K562 (cell line): ENCODE measurements at regions not wholly inside any gene's neighbourhood (a gene's known extent, or its start where the extent isn't known, plus 50 kb on each side); places are given as distances from the start of the nearest gene placed in this dataset.
"Not testable (repeated sequence)": the region's sequence is repeated elsewhere in the genome, so short reads cannot be mapped to it uniquely, and the experiment has no call there.

Source experiments
- KAT2B ChIP-seq: IDR thresholded peaks from one replicate; pipeline ENCODE4 v1.6.1; 2012; ENCODE audit warnings: low read depth, mild to moderate bottlenecking, control low read depth, inconsistent platforms, low read length, moderate library complexity
- MAFG ChIP-seq: fragments of 450-650 bp; conservative IDR thresholded peaks from 2 replicates; pipeline ENCODE4 v1.6.1; 2016; ENCODE audit warnings: missing genetic modification characterization, missing compliant biosample characterization
- PML ChIP-seq: IDR thresholded peaks from 2 replicates; pipeline ENCODE4 v1.6.1; 2012; ENCODE audit warnings: low read length, inconsistent platforms
- POLR2A ChIP-seq: fragments of 450-650 bp; conservative IDR thresholded peaks from 2 replicates; pipeline ENCODE4 v1.6.1; 2016
- ZNF518B ChIP-seq: fragments of 250-450 bp; sonication (Bioruptor Pico); IDR thresholded peaks from 2 replicates; pipeline ENCODE4 v1.5.0; 2021; ENCODE audit warnings: mild to moderate bottlenecking, moderate library complexity

- TF ChIP-seq KAT2B; PML; POLR2A; MAFG (tag); ZNF518B (CRISPR knock-in tag): not testable (repeated sequence)
Observed at GRCh38 chr4:54993473-54994026, 131.8 kb downstream of the KDR start.
